ENCODE measurements at regions not wholly inside any gene's neighbourhood (a gene's known extent, or its start where the extent isn't known, plus 50 kb on each side); places are given as distances from the start of the nearest gene placed in this dataset.

DNA sequence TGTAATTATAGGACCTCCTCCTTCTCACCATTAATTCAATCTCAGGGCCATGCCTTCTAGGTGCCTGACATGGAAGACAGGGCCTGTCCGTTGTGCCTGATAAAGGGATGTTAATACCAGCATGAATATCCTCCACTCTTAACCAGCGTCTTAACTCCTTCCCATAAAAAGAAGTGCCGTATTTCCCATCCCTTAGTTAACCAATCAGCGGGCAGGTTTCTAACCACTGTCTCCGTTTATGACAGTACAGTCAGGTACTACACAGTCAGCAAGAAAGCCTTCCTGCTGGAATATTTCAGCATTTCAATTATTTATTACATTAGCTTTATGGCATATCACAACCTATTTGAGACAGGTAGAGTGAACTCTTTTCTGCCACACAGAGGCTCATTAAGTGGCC, 308.6 kb upstream of the FZD8 start:
- no peak for DNase-seq (ENCODE audit: low read depth in 1 of 2, low spot score in 1 of 2)
- no peaks in the 10 kb centered on the region for H3K27me3 ChIP-seq
- no peaks in the 10 kb centered on the region for H3K36me3 ChIP-seq
- no peak overlapping the region for H3K27ac ChIP-seq
- TF ChIP-seq, protein P1, sequence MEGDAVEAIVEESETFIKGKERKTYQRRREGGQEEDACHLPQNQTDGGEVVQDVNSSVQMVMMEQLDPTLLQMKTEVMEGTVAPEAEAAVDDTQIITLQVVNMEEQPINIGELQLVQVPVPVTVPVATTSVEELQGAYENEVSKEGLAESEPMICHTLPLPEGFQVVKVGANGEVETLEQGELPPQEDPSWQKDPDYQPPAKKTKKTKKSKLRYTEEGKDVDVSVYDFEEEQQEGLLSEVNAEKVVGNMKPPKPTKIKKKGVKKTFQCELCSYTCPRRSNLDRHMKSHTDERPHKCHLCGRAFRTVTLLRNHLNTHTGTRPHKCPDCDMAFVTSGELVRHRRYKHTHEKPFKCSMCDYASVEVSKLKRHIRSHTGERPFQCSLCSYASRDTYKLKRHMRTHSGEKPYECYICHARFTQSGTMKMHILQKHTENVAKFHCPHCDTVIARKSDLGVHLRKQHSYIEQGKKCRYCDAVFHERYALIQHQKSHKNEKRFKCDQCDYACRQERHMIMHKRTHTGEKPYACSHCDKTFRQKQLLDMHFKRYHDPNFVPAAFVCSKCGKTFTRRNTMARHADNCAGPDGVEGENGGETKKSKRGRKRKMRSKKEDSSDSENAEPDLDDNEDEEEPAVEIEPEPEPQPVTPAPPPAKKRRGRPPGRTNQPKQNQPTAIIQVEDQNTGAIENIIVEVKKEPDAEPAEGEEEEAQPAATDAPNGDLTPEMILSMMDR (IDR thresholded peaks at IDR 0.05; ENCODE audit: low read depth, low read length): no peak
- H3K4me1 ChIP-seq (ENCODE audit: low read depth): peaks cover 4% of the 10 kb centered on the region
- no peaks in the 10 kb centered on the region for H3K9me3 ChIP-seq (ENCODE audit: low read depth)
- no peak overlapping the region for H3K4me3 ChIP-seq

DNA sequence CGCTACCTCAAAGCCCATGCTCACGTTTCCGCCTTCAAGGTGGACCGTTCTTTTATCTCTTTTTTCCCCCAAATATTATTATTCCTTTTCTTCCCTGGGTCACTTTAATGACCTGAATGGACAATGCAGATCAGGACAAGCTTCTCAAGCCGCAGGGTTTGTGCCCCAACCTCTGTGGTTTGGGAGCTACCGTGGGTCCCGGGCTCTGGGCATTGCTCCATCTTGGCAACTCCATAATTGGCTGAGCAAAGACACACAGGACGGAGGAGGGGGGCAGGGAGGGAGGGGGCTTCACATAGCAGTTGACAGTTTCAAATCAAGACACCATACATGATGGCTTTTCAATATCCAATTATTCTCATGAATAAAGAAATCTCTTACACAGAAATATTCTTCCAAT, 308.1 kb upstream of the FZD8 start:
- TF ChIP-seq, protein P1 (IDR thresholded peaks at IDR 0.05; ENCODE audit: low read depth, low read length): no peak
- H3K27me3 ChIP-seq: no peaks in the 10 kb centered on the region
- peaks cover 4% of the 10 kb centered on the region for H3K4me1 ChIP-seq (ENCODE audit: low read depth)
- H3K36me3 ChIP-seq: no peaks in the 10 kb centered on the region
- H3K4me3 ChIP-seq: no peak overlapping the region
- no peak for DNase-seq (ENCODE audit: low read depth in 1 of 2, low spot score in 1 of 2)
- no peaks in the 10 kb centered on the region for H3K9me3 ChIP-seq (ENCODE audit: low read depth)
- no peak overlapping the region for H3K27ac ChIP-seq

DNA sequence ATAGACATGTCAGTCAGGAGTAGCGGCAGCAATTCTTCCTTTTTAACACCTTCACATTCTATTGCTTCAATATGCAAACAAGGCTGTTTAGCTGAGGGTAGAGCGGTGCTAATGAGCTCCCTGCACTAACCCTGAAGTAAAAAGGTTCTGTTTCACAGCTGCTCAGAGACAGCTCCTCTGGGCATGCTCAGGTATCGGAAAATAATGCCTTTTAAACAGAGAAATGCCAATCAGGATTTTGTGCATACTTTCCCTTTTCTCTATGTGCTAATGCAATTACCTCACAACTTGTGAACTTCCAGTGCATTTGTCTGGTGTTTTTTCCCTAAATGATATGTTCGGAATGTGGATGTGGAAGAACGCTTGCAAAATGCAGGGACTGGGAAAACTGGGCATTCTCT, 307.7 kb upstream of the FZD8 start:
- Histone ChIP-seq H3K27ac (no peak overlapping the region), H3K27me3 (no peaks in the 10 kb centered on the region), H3K36me3 (no peaks in the 10 kb centered on the region), H3K4me3 (no peak overlapping the region), H3K4me1 (ENCODE audit: low read depth) (peaks cover 4% of the 10 kb centered on the region), H3K9me3 (ENCODE audit: low read depth) (no peaks in the 10 kb centered on the region)
- TF ChIP-seq, protein P1 (IDR thresholded peaks at IDR 0.05; ENCODE audit: low read depth, low read length): no peak
- peak in 1 of 2 donors; percentile 11 for DNase-seq (ENCODE audit: low read depth in 1 of 2, low spot score in 1 of 2)

DNA sequence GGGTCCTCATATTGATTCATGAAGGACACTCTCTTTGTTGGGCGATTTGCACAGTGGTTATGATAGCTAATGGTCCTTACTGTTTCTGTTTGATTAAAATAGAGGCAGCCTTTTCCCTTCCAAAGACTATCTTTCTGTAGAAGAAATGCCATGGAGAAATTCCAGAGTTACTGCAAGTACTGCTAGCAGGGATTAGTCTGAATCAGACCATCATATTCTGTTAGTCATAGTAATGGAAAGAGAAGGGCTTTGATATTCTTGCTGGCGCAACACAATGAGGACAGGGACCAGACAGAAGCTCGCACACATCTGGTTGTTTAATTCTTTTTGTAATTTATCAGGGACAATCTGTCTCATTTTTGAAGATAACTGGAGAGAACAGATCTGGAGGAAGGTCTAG, 304.5 kb upstream of the FZD8 start:
- Histone ChIP-seq H3K4me1 (ENCODE audit: low read depth) (peaks cover 4% of the 10 kb centered on the region), H3K27me3 (no peaks in the 10 kb centered on the region), H3K4me3 (no peak overlapping the region), H3K36me3 (no peaks in the 10 kb centered on the region), H3K9me3 (ENCODE audit: low read depth) (no peaks in the 10 kb centered on the region), H3K27ac (no peak overlapping the region)
- TF ChIP-seq, protein P1 (IDR thresholded peaks at IDR 0.05; ENCODE audit: low read depth, low read length): no peak
- DNase-seq (ENCODE audit: low read depth in 1 of 2, low spot score in 1 of 2): no peak

DNA sequence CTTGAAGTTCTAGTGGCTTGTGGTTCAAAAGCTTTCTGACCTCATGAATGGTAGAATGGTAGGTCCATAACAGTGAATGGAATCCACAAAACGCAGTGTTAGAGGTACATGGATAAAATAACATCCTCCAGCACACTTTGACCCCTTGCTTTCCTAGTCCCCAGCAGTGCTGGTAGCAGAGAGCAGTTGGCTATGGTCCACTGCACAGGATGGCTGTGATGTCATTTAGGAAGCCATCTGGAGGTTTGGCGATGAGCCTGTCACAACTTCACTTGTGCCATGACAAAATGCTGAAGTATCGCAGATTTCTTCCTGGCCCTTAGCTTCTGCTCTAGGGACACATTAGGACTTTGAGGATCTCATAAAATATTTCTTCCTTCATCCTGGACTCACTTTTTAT, 300.0 kb upstream of the FZD8 start:
- Histone ChIP-seq H3K4me3 (no peak overlapping the region), H3K9me3 (ENCODE audit: low read depth) (no peaks in the 10 kb centered on the region), H3K36me3 (no peaks in the 10 kb centered on the region), H3K27me3 (no peaks in the 10 kb centered on the region), H3K27ac (no peak overlapping the region), H3K4me1 (ENCODE audit: low read depth) (no peaks in the 10 kb centered on the region)
- no peak for DNase-seq (ENCODE audit: low read depth in 1 of 2, low spot score in 1 of 2)
- TF ChIP-seq, protein P1 (IDR thresholded peaks at IDR 0.05; ENCODE audit: low read depth, low read length): no peak
